Prostate gland (tissue), 2 donors: ENCODE measurements at regions not wholly inside any gene's neighbourhood (a gene's known extent, or its start where the extent isn't known, plus 50 kb on each side); places are given as distances from the start of the nearest gene placed in this dataset.

Source experiments
- DNase-seq: peaks from one replicate; pipeline ENCODE4 v3.0.0-alpha.2; 2019; ENCODE audit warnings: low spot score
- H3K27ac ChIP-seq, 2 donors: fragments of 200-600 bp; sonication (generic); 2 replicates each; pipeline ENCODE4 v1.5.1; 2017 to 2019
- H3K27me3 ChIP-seq: fragments of 200-600 bp; sonication (generic); replicated peaks from 2 replicates; pipeline ENCODE4 v1.5.1; 2019; ENCODE audit not compliant: insufficient read depth
- H3K36me3 ChIP-seq, 2 donors: fragments of 200-600 bp; sonication (generic); 1 replicate in 1 of 2; 2 replicates in 1 of 2; pipeline versions ENCODE4 v1.5.1 to v1.8.1; 2017 to 2019
- H3K4me1 ChIP-seq: fragments of 200-600 bp; sonication (generic); replicated peaks from 2 replicates; pipeline ENCODE4 v1.5.1; 2019
- H3K4me3 ChIP-seq, 2 donors: fragments of 200-600 bp; sonication (generic); 2 replicates each; pipeline ENCODE4 v1.5.1; 2017 to 2019
- H3K9me3 ChIP-seq: fragments of 200-600 bp; sonication (generic); 2 replicates; pipeline ENCODE4 v1.5.1; 2017
- CTCF ChIP-seq, 4 experiments: fragments of 200-600 bp in 2 of 4; fragments of 450-650 bp in 2 of 4; sonication (generic) in 2 of 4; IDR thresholded peaks; 1 replicate in 3 of 4; 2 replicates in 1 of 4; pipeline ENCODE4 v1.5.1; 2016 to 2019; ENCODE audit warnings: antibody characterized with exemption in 4 of 4, mild to moderate bottlenecking in 2 of 4, moderate library complexity in 2 of 4
- POLR2A ChIP-seq: fragments of 450-650 bp; IDR thresholded peaks from one replicate; pipeline ENCODE4 v1.6.1; 2016; ENCODE audit warnings: antibody characterized with exemption, mild to moderate bottlenecking
- POLR2AphosphoS5 ChIP-seq: sonication (generic); formaldehyde crosslinking; IDR thresholded peaks from one replicate; pipeline ENCODE4 v1.6.1; 2017; ENCODE audit warnings: antibody characterized with exemption
- WGBS: methylation state at CpG from one replicate; pipeline ENCODE4 v1.1.5; 2018; 5-methylcytosine and 5-hydroxymethylcytosine counted together
- intact Hi-C: fragments of 100-400 bp; cut with DNase I; formaldehyde crosslinking; loops from one replicate; pipeline ENCODE4 v1.14.2; 2022

- Histone ChIP-seq H3K4me3 (no peak overlapping the region), H3K27me3 (no peaks in the 10 kb centered on the region), H3K36me3 (no peaks in the 10 kb centered on the region), H3K27ac (no peak overlapping the region), H3K4me1 (no peaks in the 10 kb centered on the region), H3K9me3 (no peaks in the 10 kb centered on the region)
- TF ChIP-seq POLR2AphosphoS5 (no peak), CTCF (IDR thresholded peaks at IDR 0.05) (no peak), POLR2A (no peak)
- intact Hi-C loops: no loop called here
- 54% methylated on average over 2 of the region's 2 CpGs for WGBS
- DNase-seq: no peak
Observed at GRCh38 chr1:194930132-194930531, 1678.1 kb downstream of the KCNT2 start.

DNA sequence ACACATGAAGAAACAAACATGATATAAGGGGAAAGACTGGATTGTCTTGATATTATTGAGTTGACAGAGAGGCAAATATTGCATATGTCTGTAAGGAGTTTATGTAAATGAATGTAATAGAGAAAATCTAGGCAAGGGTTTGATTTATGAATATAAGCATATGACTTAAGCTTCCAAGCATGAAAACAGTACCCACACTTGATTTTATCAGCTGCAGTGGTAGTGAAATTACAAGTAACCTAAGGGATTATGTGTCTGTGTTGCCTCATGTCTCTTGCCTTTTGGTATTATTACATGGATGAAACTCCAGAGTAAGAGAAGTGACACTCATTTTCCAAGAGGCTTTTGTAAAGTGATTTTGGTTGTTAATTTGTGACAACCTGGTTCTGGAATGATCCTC lies 1678.9 kb downstream of the KCNT2 start:
- H3K36me3 ChIP-seq: no peaks in the 10 kb centered on the region

GRCh38 chr1:194919146-194919545 lies 1689.1 kb downstream of the KCNT2 start:
- WGBS: 77% methylated on average over 5 of the region's 5 CpGs
- DNase-seq: no peak
- Histone ChIP-seq H3K4me3 (no peak overlapping the region), H3K4me1 (no peaks in the 10 kb centered on the region), H3K9me3 (no peaks in the 10 kb centered on the region), H3K27me3 (no peaks in the 10 kb centered on the region), H3K36me3 (no peaks in the 10 kb centered on the region), H3K27ac (no peak overlapping the region)
- intact Hi-C loops: no loop called here
- TF ChIP-seq POLR2AphosphoS5 (no peak), POLR2A (no peak), CTCF (IDR thresholded peaks at IDR 0.05) (no peak)

More for the DNA sequence above, 1678.9 kb downstream of the KCNT2 start:
- H3K9me3 ChIP-seq: no peaks in the 10 kb centered on the region
- no peak for TF ChIP-seq CTCF (IDR thresholded peaks at IDR 0.05)
- no peak for DNase-seq
- intact Hi-C loops: no loop called here
- H3K27me3 ChIP-seq: no peaks in the 10 kb centered on the region
- no peak overlapping the region for H3K27ac ChIP-seq
- no peaks in the 10 kb centered on the region for H3K4me1 ChIP-seq
- H3K4me3 ChIP-seq: no peak overlapping the region

- H3K27me3 ChIP-seq: no peaks in the 10 kb centered on the region
- H3K4me3 ChIP-seq: no peak overlapping the region
- intact Hi-C loops: no loop called here
- H3K27ac ChIP-seq: no peak overlapping the region
- H3K4me1 ChIP-seq: no peaks in the 10 kb centered on the region
- H3K9me3 ChIP-seq: no peaks in the 10 kb centered on the region
- DNase-seq: no peak
- TF ChIP-seq POLR2A (no peak), POLR2AphosphoS5 (no peak), CTCF (IDR thresholded peaks at IDR 0.05) (no peak)
- WGBS: 73% methylated on average over 4 of the region's 4 CpGs
- no peaks in the 10 kb centered on the region for H3K36me3 ChIP-seq
Observed at GRCh38 chr1:194917769-194918168, 1690.5 kb downstream of the KCNT2 start.

GRCh38 chr1:194908643-194909042 lies 1699.6 kb downstream of the KCNT2 start:
- Histone ChIP-seq H3K27me3 (no peaks in the 10 kb centered on the region), H3K4me1 (no peaks in the 10 kb centered on the region), H3K27ac (no peak overlapping the region), H3K4me3 (no peak overlapping the region), H3K36me3 (no peaks in the 10 kb centered on the region), H3K9me3 (no peaks in the 10 kb centered on the region)
- intact Hi-C loops: no loop called here
- TF ChIP-seq POLR2A: no peak
- no peak for TF ChIP-seq CTCF (IDR thresholded peaks at IDR 0.05)
- TF ChIP-seq POLR2AphosphoS5: no peak
- no peak for DNase-seq
- WGBS: 76% methylated on average over 1 of the region's 1 CpG
